ENCODE measurements at regions not wholly inside any gene's neighbourhood (a gene's known extent, or its start where the extent isn't known, plus 50 kb on each side); places are given as distances from the start of the nearest gene placed in this dataset.

DNA sequence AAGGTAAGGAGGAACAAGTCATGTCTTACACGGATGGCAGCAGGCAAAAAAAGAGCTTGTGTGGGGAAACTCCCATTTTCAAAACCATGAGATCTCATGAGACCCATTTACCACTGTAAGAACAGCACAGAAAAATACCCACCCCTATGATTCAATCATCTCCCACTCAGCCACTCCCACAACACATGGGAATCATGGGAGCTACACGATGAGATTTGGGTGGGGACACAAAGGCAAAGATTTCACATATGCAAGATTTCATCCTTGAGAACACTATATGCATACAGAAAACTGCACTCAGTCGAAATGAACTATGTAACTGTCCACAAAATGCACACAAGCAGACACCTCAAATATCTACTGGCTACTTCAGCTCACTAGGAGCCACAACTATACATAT, 480.6 kb upstream of the BTBD3 start:
- no peak for TF ChIP-seq POLR2A (IDR thresholded peaks at IDR 0.05)
- TF ChIP-seq, protein P1, sequence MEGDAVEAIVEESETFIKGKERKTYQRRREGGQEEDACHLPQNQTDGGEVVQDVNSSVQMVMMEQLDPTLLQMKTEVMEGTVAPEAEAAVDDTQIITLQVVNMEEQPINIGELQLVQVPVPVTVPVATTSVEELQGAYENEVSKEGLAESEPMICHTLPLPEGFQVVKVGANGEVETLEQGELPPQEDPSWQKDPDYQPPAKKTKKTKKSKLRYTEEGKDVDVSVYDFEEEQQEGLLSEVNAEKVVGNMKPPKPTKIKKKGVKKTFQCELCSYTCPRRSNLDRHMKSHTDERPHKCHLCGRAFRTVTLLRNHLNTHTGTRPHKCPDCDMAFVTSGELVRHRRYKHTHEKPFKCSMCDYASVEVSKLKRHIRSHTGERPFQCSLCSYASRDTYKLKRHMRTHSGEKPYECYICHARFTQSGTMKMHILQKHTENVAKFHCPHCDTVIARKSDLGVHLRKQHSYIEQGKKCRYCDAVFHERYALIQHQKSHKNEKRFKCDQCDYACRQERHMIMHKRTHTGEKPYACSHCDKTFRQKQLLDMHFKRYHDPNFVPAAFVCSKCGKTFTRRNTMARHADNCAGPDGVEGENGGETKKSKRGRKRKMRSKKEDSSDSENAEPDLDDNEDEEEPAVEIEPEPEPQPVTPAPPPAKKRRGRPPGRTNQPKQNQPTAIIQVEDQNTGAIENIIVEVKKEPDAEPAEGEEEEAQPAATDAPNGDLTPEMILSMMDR (IDR thresholded peaks at IDR 0.05) = no peak

Data from Peyer's patch (tissue), 4 donors.